H1 (cell line): ENCODE measurements at regions not wholly inside any gene's neighbourhood (a gene's known extent, or its start where the extent isn't known, plus 50 kb on each side); places are given as distances from the start of the nearest gene placed in this dataset.
A peak's percentile ranks its signal among the peaks of the same experiment; 100 is the strongest.

ENCODE experiments used
- CTCF ChIA-PET: fragments of 300-600 bp; sonication (Branson Sonifier 250); formaldehyde crosslinking; loops from one replicate; lab custom pipeline; 2021; ENCODE audit not compliant: partially characterized antibody; lab: Charles Lee
- POLR2A ChIA-PET: fragments of 300-600 bp; sonication (Branson Sonifier 250); formaldehyde crosslinking; loops from one replicate; lab custom pipeline; 2021; ENCODE audit warnings: inconsistent platforms; ENCODE audit not compliant: partially characterized antibody; lab: Charles Lee
- DNase-seq, 2 experiments: peaks; one replicate each; pipeline versions ENCODE4 v3.0.0 to v3.0.0-alpha.2; 2010 to 2022; ENCODE audit warnings: low spot score in 2 of 2, low read depth in 1 of 2, mixed read lengths in 1 of 2
- FAIRE-seq: peaks from 2 replicates; lab custom pipeline; 2011; peaks lifted over from hg19 to GRCh38; lab: Jason Lieb, UNC
- H2AFZ ChIP-seq: 2 replicates; pipeline ENCODE4 v1.8.1; 2012; ENCODE audit warnings: low read length, inconsistent platforms
- H2AK5ac ChIP-seq: 2 replicates; pipeline ENCODE4 v1.6.1; 2013; ENCODE audit warnings: low read depth, low read length
- H2BK120ac ChIP-seq: replicated peaks from 2 replicates; pipeline ENCODE3; 2013; ENCODE audit warnings: low read depth, low read length, inconsistent platforms
- H2BK12ac ChIP-seq: 2 replicates; pipeline ENCODE4 v1.6.1; 2013; ENCODE audit warnings: low read depth, low read length
- H2BK15ac ChIP-seq: 2 replicates; pipeline ENCODE4 v1.6.1; 2013; ENCODE audit warnings: low read length
- H2BK20ac ChIP-seq: 2 replicates; pipeline ENCODE4 v1.6.1; 2013; ENCODE audit warnings: low read length
- H2BK5ac ChIP-seq: 2 replicates; pipeline ENCODE4 v1.6.1; 2013; ENCODE audit warnings: low read depth, low read length
- H3K14ac ChIP-seq: 2 replicates; pipeline ENCODE4 v1.6.1; 2013; ENCODE audit warnings: inconsistent platforms; ENCODE audit not compliant: insufficient read length
- H3K18ac ChIP-seq: 2 replicates; pipeline ENCODE4 v1.6.1; 2013; ENCODE audit warnings: low read length; ENCODE audit errors: extremely low read depth
- H3K23ac ChIP-seq: 2 replicates; pipeline ENCODE4 v1.6.1; 2013; ENCODE audit warnings: inconsistent platforms; ENCODE audit not compliant: insufficient read length
- H3K23me2 ChIP-seq: 2 replicates; pipeline ENCODE4 v1.6.1; 2013; ENCODE audit warnings: low read depth, low read length
- H3K27ac ChIP-seq: 2 replicates; pipeline ENCODE4 v1.6.1; 2011; ENCODE audit warnings: low read depth, low read length, inconsistent platforms
- H3K27me3 ChIP-seq, 4 experiments: replicated peaks in 1 of 4; 1 replicate in 1 of 4; 2 replicates in 3 of 4; pipeline versions ENCODE4 v1.6.1 to v1.8.1; 2011 to 2013; ENCODE audit warnings: low read length in 3 of 4, mild to moderate bottlenecking in 3 of 4, inconsistent platforms in 2 of 4, mixed read lengths in 2 of 4, moderate library complexity in 1 of 4; ENCODE audit not compliant: control insufficient read depth in 3 of 4, insufficient read depth in 3 of 4; ENCODE audit errors: extremely low read depth in 1 of 4
- H3K36me3 ChIP-seq, 4 experiments: 2 replicates each; pipeline versions ENCODE4 v1.6.1 to v1.8.1; 2011 to 2013; ENCODE audit warnings: mild to moderate bottlenecking in 4 of 4, low read length in 3 of 4, moderate library complexity in 2 of 4, control low read depth in 1 of 4, inconsistent platforms in 1 of 4; ENCODE audit not compliant: insufficient read depth in 4 of 4, control insufficient read depth in 2 of 4
- H3K4ac ChIP-seq: replicated peaks from 2 replicates; pipeline ENCODE3; 2013; ENCODE audit warnings: low read length, low read depth, mixed read lengths, inconsistent platforms; ENCODE audit not compliant: insufficient read length
- H3K4me1 ChIP-seq, 4 experiments: replicated peaks in 1 of 4; 1 replicate in 1 of 4; 2 replicates in 3 of 4; pipeline versions ENCODE4 v1.6.1 to v1.8.1; 2011 to 2013; ENCODE audit warnings: low read length in 3 of 4, inconsistent platforms in 2 of 4, mixed read lengths in 1 of 4; ENCODE audit not compliant: insufficient read depth in 4 of 4, control insufficient read depth in 3 of 4
- H3K4me2 ChIP-seq, 2 experiments: 2 replicates each; pipeline versions ENCODE4 v1.6.1 to v1.8.1; 2011 to 2013; ENCODE audit warnings: low read depth in 2 of 2, low read length in 2 of 2, control low read depth in 1 of 2, inconsistent platforms in 1 of 2, mild to moderate bottlenecking in 1 of 2; ENCODE audit not compliant: insufficient read depth in 1 of 2
- H3K4me3 ChIP-seq, 4 experiments: fragments of 200-600, 300-600 bp in 1 of 4; sonication (generic), shearing (Covaris generic), sonication (Bioruptor Twin) in 1 of 4; 2 replicates each; pipeline versions ENCODE4 v1.5.1 to v1.8.1; 2011 to 2016; ENCODE audit warnings: low read length in 4 of 4, low read depth in 3 of 4, control low read depth in 2 of 4, inconsistent platforms in 2 of 4, mild to moderate bottlenecking in 2 of 4, mixed read lengths in 1 of 4, moderate library complexity in 1 of 4; ENCODE audit not compliant: insufficient read depth in 2 of 4; ENCODE audit errors: extremely low read depth in 1 of 4
- H3K56ac ChIP-seq: replicated peaks from 2 replicates; pipeline ENCODE3; 2013; ENCODE audit warnings: low read depth, mild to moderate bottlenecking, mixed read lengths, low read length, inconsistent platforms; ENCODE audit not compliant: insufficient read length
- H3K79me1 ChIP-seq: 2 replicates; pipeline ENCODE4 v1.6.1; 2013; ENCODE audit warnings: low read depth, low read length, control low read depth
- H3K79me2 ChIP-seq, 2 experiments: 2 replicates each; pipeline versions ENCODE4 v1.6.1 to v1.8.1; 2012 to 2013; ENCODE audit warnings: low read length in 2 of 2, mild to moderate bottlenecking in 2 of 2, inconsistent platforms in 1 of 2; ENCODE audit not compliant: insufficient read depth in 2 of 2, control insufficient read depth in 1 of 2
- H3K9ac ChIP-seq, 4 experiments: replicated peaks in 1 of 4; 1 replicate in 1 of 4; 2 replicates in 3 of 4; pipeline versions ENCODE4 v1.6.1 to v1.8.1; 2011 to 2013; ENCODE audit warnings: low read depth in 3 of 4, low read length in 3 of 4, control low read depth in 2 of 4, mild to moderate bottlenecking in 2 of 4, moderate library complexity in 2 of 4, inconsistent platforms in 1 of 4; ENCODE audit errors: extremely low read depth in 1 of 4
- H3K9me3 ChIP-seq, 2 experiments: 2 replicates each; pipeline versions ENCODE4 v1.6.1 to v1.8.1; 2012 to 2013; ENCODE audit warnings: mild to moderate bottlenecking in 2 of 2, moderate library complexity in 2 of 2, control low read depth in 1 of 2, inconsistent platforms in 1 of 2, low read depth in 1 of 2, low read length in 1 of 2, mixed read lengths in 1 of 2; ENCODE audit not compliant: insufficient read depth in 2 of 2
- H4K20me1 ChIP-seq, 2 experiments: replicated peaks in 1 of 2; 2 replicates each; pipeline versions ENCODE3 to v1.8.1; 2011 to 2013; ENCODE audit warnings: inconsistent platforms in 2 of 2, low read length in 2 of 2, mild to moderate bottlenecking in 1 of 2; ENCODE audit not compliant: insufficient read depth in 2 of 2, control insufficient read depth in 1 of 2
- H4K5ac ChIP-seq: 2 replicates; pipeline ENCODE4 v1.6.1; 2013; ENCODE audit warnings: low read length, low read depth, mixed read lengths, inconsistent platforms; ENCODE audit not compliant: insufficient read length
- H4K8ac ChIP-seq: 2 replicates; pipeline ENCODE4 v1.8.0; 2013; ENCODE audit warnings: mild to moderate bottlenecking, moderate library complexity, low read length, inconsistent platforms; ENCODE audit not compliant: insufficient read depth; ENCODE audit errors: extremely low read depth
- H4K91ac ChIP-seq: replicated peaks from 2 replicates; pipeline ENCODE3; 2013; ENCODE audit warnings: low read length, mixed read lengths, inconsistent platforms; ENCODE audit not compliant: insufficient read length
- RAD21 ChIP-seq, 2 experiments: IDR thresholded peaks in 1 of 2; conservative IDR thresholded peaks in 1 of 2; 2 replicates each; pipeline ENCODE4 v1.6.1; 2011; ENCODE audit warnings: low read depth in 2 of 2, low read length in 2 of 2, improper control_type of control experiment in 1 of 2, inconsistent platforms in 1 of 2, mild to moderate bottlenecking in 1 of 2, moderate library complexity in 1 of 2
- RXRA ChIP-seq: IDR thresholded peaks from 2 replicates; pipeline ENCODE4 v1.6.1; 2011; ENCODE audit warnings: low read depth, mild to moderate bottlenecking, low read length, moderate library complexity; ENCODE audit not compliant: insufficient read depth
- TAF7 ChIP-seq: optimal IDR thresholded peaks from 2 replicates; pipeline ENCODE3; 2011; ENCODE audit warnings: low read depth, mild to moderate bottlenecking, inconsistent platforms, low read length, moderate library complexity, borderline replicate concordance
- WGBS, 2 experiments: shearing (Covaris generic) in 1 of 2; methylation state at CpG; one replicate each; pipeline versions ENCODE4 v1.1.6 to v1.1.7; 2013 to 2015; ENCODE audit warnings: low lambda C conversion rate in 2 of 2, mixed read lengths in 2 of 2, inconsistent platforms in 1 of 2, low coverage in 1 of 2, missing lambda C conversion rate in 1 of 2; ENCODE audit not compliant: insufficient replicate concordance in 2 of 2, insufficient coverage in 1 of 2, insufficient read length in 1 of 2; ENCODE audit errors: extremely low coverage in 1 of 2, missing lambda C conversion rate in 1 of 2; 5-methylcytosine and 5-hydroxymethylcytosine counted together

DNA sequence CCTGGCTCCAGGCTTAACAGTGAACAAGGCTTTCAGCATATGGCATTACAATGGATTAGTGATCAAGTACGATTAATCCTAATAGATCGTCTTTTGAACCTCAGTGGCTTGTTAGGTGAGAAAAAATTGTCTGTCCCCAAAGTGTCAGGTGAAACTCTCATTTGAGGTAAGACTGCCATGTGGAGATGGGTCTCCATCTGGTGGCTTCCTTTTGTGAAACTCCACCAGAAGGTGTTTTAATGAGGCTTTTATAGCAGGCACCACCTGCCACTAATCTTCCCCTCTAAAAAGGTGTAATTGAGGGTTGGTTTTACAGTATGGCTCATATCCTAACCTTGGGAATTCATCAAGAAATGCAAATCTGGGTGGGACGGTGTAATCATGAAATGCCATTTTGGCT is 471.1 kb upstream of the MPDZ start:
- WGBS, 2 experiments, result 95% methylated on average over 3 of the region's 3 CpGs; no CpG with 5 or more reads in 1 of the 2 experiments
- no peak overlapping the region for H2BK12ac ChIP-seq
- no peak overlapping the region for H3K9ac ChIP-seq
- no peaks in the 10 kb centered on the region for H3K79me2 ChIP-seq
- no peak overlapping the region for H4K8ac ChIP-seq
- no peaks in the 10 kb centered on the region for H4K20me1 ChIP-seq
- no peak overlapping the region for H4K5ac ChIP-seq
- H3K27ac ChIP-seq, result no peak overlapping the region
- H3K18ac ChIP-seq, result no peak overlapping the region
- H3K36me3 ChIP-seq, result no peaks in the 10 kb centered on the region
- no peak overlapping the region for H2BK120ac ChIP-seq
- H3K23me2 ChIP-seq, result no peaks in the 10 kb centered on the region
- H3K23ac ChIP-seq, result no peak overlapping the region
- no peaks in the 10 kb centered on the region for H3K27me3 ChIP-seq
- H3K79me1 ChIP-seq, result no peaks in the 10 kb centered on the region
- no peak overlapping the region for H2BK5ac ChIP-seq
- no peak for FAIRE-seq
- H3K4me1 ChIP-seq, result no peaks in the 10 kb centered on the region
- no peak overlapping the region for H2BK15ac ChIP-seq
- ChIA-PET POLR2A (no interaction called here), CTCF (interaction anchor here (2.0 kb wide), 1 partner anchor 323 kb away, joined by 8 read pairs; no protein-coding TSS in a partner anchor)
- no peak overlapping the region for H2BK20ac ChIP-seq
- H3K4me3 ChIP-seq, result no peak overlapping the region
- no peak overlapping the region for H2AK5ac ChIP-seq
- no peaks in the 10 kb centered on the region for H3K9me3 ChIP-seq
- TF ChIP-seq RAD21 (IDR thresholded peaks at IDR 0.05 in 1 of 2, conservative IDR thresholded peaks at IDR 0.05 in 1 of 2; ENCODE audit: low read depth in 2 of 2, low read length in 2 of 2), result peak; percentile 45 to 53
- no peak for TF ChIP-seq TAF7
- no peak for TF ChIP-seq RXRA
- no peak overlapping the region for H3K4ac ChIP-seq
- no peak overlapping the region for H2AFZ ChIP-seq
- H3K56ac ChIP-seq, result no peak overlapping the region
- no peak overlapping the region for H4K91ac ChIP-seq
- DNase-seq, result no peak
- no peak overlapping the region for H3K14ac ChIP-seq
- H3K4me2 ChIP-seq, result no peak overlapping the region
